H9 (cell line): ENCODE measurements at regions not wholly inside any gene's neighbourhood (a gene's known extent, or its start where the extent isn't known, plus 50 kb on each side); places are given as distances from the start of the nearest gene placed in this dataset.

Source experiments
- DNase-seq: peaks from one replicate; pipeline ENCODE4 v3.0.0-alpha.2; 2017
- H2AFZ ChIP-seq: one replicate; pipeline ENCODE4 v1.6.1; 2013; ENCODE audit warnings: mild to moderate bottlenecking, low read length, control low read depth, moderate library complexity
- H2AK5ac ChIP-seq: 2 replicates; pipeline ENCODE4 v1.6.1; 2013; ENCODE audit warnings: low read length, control low read depth, mixed read lengths; ENCODE audit not compliant: insufficient read length
- H2BK120ac ChIP-seq: one replicate; pipeline ENCODE4 v1.6.1; 2013; ENCODE audit warnings: low read depth, mild to moderate bottlenecking, low read length, control low read depth, inconsistent platforms; ENCODE audit not compliant: poor library complexity, severe bottlenecking
- H2BK12ac ChIP-seq: 2 replicates; pipeline ENCODE4 v1.6.1; 2013; ENCODE audit warnings: low read length, control low read depth, mixed read lengths, low read depth; ENCODE audit not compliant: insufficient read length
- H2BK15ac ChIP-seq: 2 replicates; pipeline ENCODE4 v1.6.1; 2013; ENCODE audit warnings: low read depth, low read length, control low read depth
- H2BK20ac ChIP-seq: one replicate; pipeline ENCODE4 v1.6.1; 2013; ENCODE audit warnings: low read depth, mild to moderate bottlenecking, low read length, control low read depth, inconsistent platforms; ENCODE audit not compliant: poor library complexity, severe bottlenecking
- H2BK5ac ChIP-seq: 2 replicates; pipeline ENCODE4 v1.6.1; 2013; ENCODE audit warnings: low read length, control low read depth, mixed read lengths; ENCODE audit not compliant: insufficient read length
- H3K14ac ChIP-seq: 2 replicates; pipeline ENCODE4 v1.6.1; 2013; ENCODE audit warnings: low read length, control low read depth; ENCODE audit not compliant: insufficient read depth
- H3K18ac ChIP-seq: 2 replicates; pipeline ENCODE4 v1.6.1; 2013; ENCODE audit warnings: low read depth, mild to moderate bottlenecking, mixed read lengths, low read length, control low read depth; ENCODE audit not compliant: insufficient read length
- H3K23ac ChIP-seq: 2 replicates; pipeline ENCODE4 v1.6.1; 2013; ENCODE audit warnings: low read length, control low read depth, mixed read lengths, low read depth; ENCODE audit not compliant: insufficient read length
- H3K23me2 ChIP-seq: 2 replicates; pipeline ENCODE4 v1.6.1; 2013; ENCODE audit warnings: low read depth, mild to moderate bottlenecking, mixed read lengths, low read length, control low read depth; ENCODE audit not compliant: insufficient read length, poor library complexity, severe bottlenecking
- H3K27ac ChIP-seq: 2 replicates; pipeline ENCODE4 v1.5.1; 2013; ENCODE audit warnings: low read length, control low read depth, mixed read lengths, low read depth; ENCODE audit not compliant: insufficient read length
- H3K27me3 ChIP-seq: 2 replicates; pipeline ENCODE4 v1.6.1; 2013; ENCODE audit warnings: low read length, control low read depth, inconsistent platforms; ENCODE audit not compliant: insufficient read depth
- H3K4ac ChIP-seq: 2 replicates; pipeline ENCODE4 v1.6.1; 2013; ENCODE audit warnings: low read depth, mild to moderate bottlenecking, control low read depth, inconsistent platforms, low read length, moderate library complexity
- H3K4me1 ChIP-seq: 2 replicates; pipeline ENCODE4 v1.6.1; 2013; ENCODE audit warnings: low read length, control low read depth, inconsistent platforms; ENCODE audit not compliant: insufficient read depth
- H3K4me2 ChIP-seq: 2 replicates; pipeline ENCODE4 v1.6.1; 2013; ENCODE audit warnings: low read length, control low read depth, mixed read lengths; ENCODE audit not compliant: insufficient read length, insufficient read depth
- H3K56ac ChIP-seq: 2 replicates; pipeline ENCODE4 v1.6.1; 2013; ENCODE audit warnings: low read depth, mild to moderate bottlenecking, mixed read lengths, low read length, control low read depth; ENCODE audit not compliant: insufficient read length
- H3K79me1 ChIP-seq: 2 replicates; pipeline ENCODE4 v1.6.1; 2013; ENCODE audit warnings: low read depth, mild to moderate bottlenecking, moderate library complexity, low read length, control low read depth, inconsistent platforms; ENCODE audit not compliant: insufficient read depth, poor library complexity, severe bottlenecking
- H3K79me2 ChIP-seq: 2 replicates; pipeline ENCODE4 v1.6.1; 2013; ENCODE audit warnings: low read length, control low read depth, inconsistent platforms; ENCODE audit not compliant: insufficient read depth
- H3K9ac ChIP-seq: 2 replicates; pipeline ENCODE4 v1.6.1; 2013; ENCODE audit warnings: low read length, control low read depth, mixed read lengths; ENCODE audit not compliant: insufficient read length; ENCODE audit errors: extremely low read depth
- H3K9me3 ChIP-seq: one replicate; pipeline ENCODE4 v1.6.1; 2013; ENCODE audit warnings: low read depth, low read length, inconsistent platforms; ENCODE audit not compliant: control insufficient read depth
- H3T11ph ChIP-seq: one replicate; pipeline ENCODE4 v1.6.1; 2013; ENCODE audit warnings: mild to moderate bottlenecking, low read length, control low read depth, inconsistent platforms
- H4K20me1 ChIP-seq: one replicate; pipeline ENCODE4 v1.6.1; 2013; ENCODE audit not compliant: control insufficient read depth, insufficient read length, insufficient read depth
- H4K5ac ChIP-seq: 2 replicates; pipeline ENCODE4 v1.6.1; 2013; ENCODE audit warnings: low read depth, mild to moderate bottlenecking, mixed read lengths, low read length, control low read depth; ENCODE audit not compliant: insufficient read length
- H4K8ac ChIP-seq: replicated peaks from 2 replicates; pipeline ENCODE4 v1.6.1; 2013; ENCODE audit warnings: low read length, control low read depth, mixed read lengths, low read depth; ENCODE audit not compliant: insufficient read length
- H4K91ac ChIP-seq: 2 replicates; pipeline ENCODE4 v1.6.1; 2013; ENCODE audit warnings: low read depth, mild to moderate bottlenecking, moderate library complexity, mixed read lengths, low read length, control low read depth; ENCODE audit not compliant: insufficient read length
- H3K27ac Mint-ChIP-seq, 3 experiments: 2 replicates in 2 of 3; 3 replicates in 1 of 3; pipeline ENCODE4 v1.8.0; 2020 to 2021; ENCODE audit warnings: mixed read lengths in 3 of 3, mild to moderate bottlenecking in 1 of 3, moderate library complexity in 1 of 3
- H3K27me3 Mint-ChIP-seq: 2 replicates; pipeline ENCODE4 v1.8.0; 2021; ENCODE audit warnings: low read depth, mild to moderate bottlenecking, moderate library complexity, mixed read lengths
- H3K36me3 Mint-ChIP-seq, 3 experiments: 2 replicates in 2 of 3; 3 replicates in 1 of 3; pipeline ENCODE4 v1.8.0; 2020 to 2021; ENCODE audit warnings: low read depth in 3 of 3, mixed read lengths in 3 of 3; ENCODE audit not compliant: insufficient read depth in 1 of 3
- H3K4me1 Mint-ChIP-seq, 2 experiments: 2 replicates each; pipeline ENCODE4 v1.8.0; 2020; ENCODE audit warnings: mixed read lengths in 2 of 2
- H3K4me3 Mint-ChIP-seq, 2 experiments: 2 replicates in 1 of 2; 3 replicates in 1 of 2; pipeline ENCODE4 v1.8.0; 2020 to 2021; ENCODE audit warnings: mild to moderate bottlenecking in 2 of 2, mixed read lengths in 2 of 2, moderate library complexity in 1 of 2
- H3K9me3 Mint-ChIP-seq, 2 experiments: 2 replicates in 1 of 2; 3 replicates in 1 of 2; pipeline ENCODE4 v1.8.0; 2020; ENCODE audit warnings: mild to moderate bottlenecking in 2 of 2, mixed read lengths in 2 of 2, moderate library complexity in 1 of 2
- WGBS: extraction: QIAGEN DNeasy Blood & Tissue Kit; methylation state at CpG from one replicate; pipeline ENCODE4 v1.1.7; 2013; ENCODE audit warnings: missing lambda C conversion rate, low lambda C conversion rate, mixed read lengths; ENCODE audit not compliant: insufficient read length; ENCODE audit errors: extremely low coverage; 5-methylcytosine and 5-hydroxymethylcytosine counted together
- TF ChIP-seq, protein P1 (sequence below): fragments of 200-600 bp; sonication (generic); conservative IDR thresholded peaks from 3 replicates; pipeline ENCODE4 v1.8.0; 2021; ENCODE audit warnings: antibody characterized with exemption, mild to moderate bottlenecking

DNA sequence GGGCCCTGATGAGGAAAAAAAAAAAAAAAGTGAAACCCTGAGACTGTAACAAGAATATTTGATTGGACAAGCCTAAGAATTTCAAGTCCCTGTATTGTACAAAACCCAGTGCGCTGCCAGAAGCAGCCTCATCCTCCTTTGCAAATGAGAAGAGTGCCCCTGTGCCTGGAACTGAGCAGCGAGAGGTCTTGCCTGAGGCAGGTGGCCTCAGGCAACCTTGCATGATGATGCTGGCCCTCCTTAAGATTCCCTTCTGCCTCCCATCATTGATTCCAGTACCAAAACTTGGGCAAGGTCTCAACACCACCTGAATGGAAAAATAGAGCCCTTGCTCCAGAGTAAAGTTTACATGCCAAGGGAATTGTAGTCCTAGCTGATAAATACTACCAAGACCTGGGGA is 129.6 kb upstream of the RAB4A start:
- H3K4ac ChIP-seq, result no peak overlapping the region
- H3K23ac ChIP-seq, result no peak overlapping the region
- H2BK20ac ChIP-seq, result no peak overlapping the region
- H2BK5ac ChIP-seq, result no peak overlapping the region
- WGBS, result no CpG with 5 or more reads among the region's 2 CpGs
- no peak overlapping the region for H3K14ac ChIP-seq
- H4K91ac ChIP-seq, result no peak overlapping the region
- no peak overlapping the region for H3K4me2 ChIP-seq
- H3K56ac ChIP-seq, result no peak overlapping the region
- DNase-seq, result no peak
- no peak overlapping the region for H4K8ac ChIP-seq
- H3K9me3 ChIP-seq, result no peaks in the 10 kb centered on the region
- no peak overlapping the region for H3K9ac ChIP-seq
- Mint-ChIP-seq H3K27ac (no peak overlapping the region), H3K27me3 (peaks cover 6% of the 10 kb centered on the region), H3K36me3 (peaks cover 0 to under 1% (median 0%) of the 10 kb centered on the region in 3 experiments; a peak in 1 of 7 replicates), H3K9me3 (peaks cover 0 to 3% of the 10 kb centered on the region in 2 experiments; a peak in 3 of 5 replicates), H3K4me1 (peaks cover 3 to 4% of the 10 kb centered on the region in 2 experiments), H3K4me3 (no peak overlapping the region)
- H3K23me2 ChIP-seq, result no peaks in the 10 kb centered on the region
- no peak overlapping the region for H2BK15ac ChIP-seq
- H3K27me3 ChIP-seq, result no peaks in the 10 kb centered on the region
- H3T11ph ChIP-seq, result no peak overlapping the region
- no peak overlapping the region for H2AFZ ChIP-seq
- no peaks in the 10 kb centered on the region for H3K4me1 ChIP-seq
- no peaks in the 10 kb centered on the region for H3K79me2 ChIP-seq
- H2BK120ac ChIP-seq, result no peak overlapping the region
- no peaks in the 10 kb centered on the region for H3K79me1 ChIP-seq
- no peak overlapping the region for H3K18ac ChIP-seq
- H4K5ac ChIP-seq, result no peak overlapping the region
- no peak overlapping the region for H3K27ac ChIP-seq
- no peak overlapping the region for H2BK12ac ChIP-seq
- TF ChIP-seq, protein P1, sequence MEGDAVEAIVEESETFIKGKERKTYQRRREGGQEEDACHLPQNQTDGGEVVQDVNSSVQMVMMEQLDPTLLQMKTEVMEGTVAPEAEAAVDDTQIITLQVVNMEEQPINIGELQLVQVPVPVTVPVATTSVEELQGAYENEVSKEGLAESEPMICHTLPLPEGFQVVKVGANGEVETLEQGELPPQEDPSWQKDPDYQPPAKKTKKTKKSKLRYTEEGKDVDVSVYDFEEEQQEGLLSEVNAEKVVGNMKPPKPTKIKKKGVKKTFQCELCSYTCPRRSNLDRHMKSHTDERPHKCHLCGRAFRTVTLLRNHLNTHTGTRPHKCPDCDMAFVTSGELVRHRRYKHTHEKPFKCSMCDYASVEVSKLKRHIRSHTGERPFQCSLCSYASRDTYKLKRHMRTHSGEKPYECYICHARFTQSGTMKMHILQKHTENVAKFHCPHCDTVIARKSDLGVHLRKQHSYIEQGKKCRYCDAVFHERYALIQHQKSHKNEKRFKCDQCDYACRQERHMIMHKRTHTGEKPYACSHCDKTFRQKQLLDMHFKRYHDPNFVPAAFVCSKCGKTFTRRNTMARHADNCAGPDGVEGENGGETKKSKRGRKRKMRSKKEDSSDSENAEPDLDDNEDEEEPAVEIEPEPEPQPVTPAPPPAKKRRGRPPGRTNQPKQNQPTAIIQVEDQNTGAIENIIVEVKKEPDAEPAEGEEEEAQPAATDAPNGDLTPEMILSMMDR, result no peak
- no peak overlapping the region for H2AK5ac ChIP-seq
- H4K20me1 ChIP-seq, result no peaks in the 10 kb centered on the region
